Activated CD4-positive, alpha-beta T cell treated with anti-CD3 and anti-CD28 coated beads, Interleukin-10, Interleukin-2, amounts not matched to agents 100 ng/mL and 50 ng/mL, durations not matched to agents 16 hours and 8 hours (primary cell): ENCODE measurements at regions not wholly inside any gene's neighbourhood (a gene's known extent, or its start where the extent isn't known, plus 50 kb on each side); places are given as distances from the start of the nearest gene placed in this dataset.

Source experiments
- DNase-seq: peaks from one replicate; pipeline ENCODE4 v3.0.0-alpha.2; 2020

GRCh38 chr5:22970956-22971618 lies 117.9 kb upstream of the CDH12 start:
- no peak for DNase-seq

GRCh38 chr5:22970491-22970890 lies 117.3 kb upstream of the CDH12 start:
- DNase-seq: no peak

GRCh38 chr5:22968386-22968785 lies 115.2 kb upstream of the CDH12 start:
- no peak for DNase-seq

- no peak for DNase-seq
These were observed 112.8 kb upstream of the CDH12 start for GRCh38 chr5:22965960-22966359.

DNA sequence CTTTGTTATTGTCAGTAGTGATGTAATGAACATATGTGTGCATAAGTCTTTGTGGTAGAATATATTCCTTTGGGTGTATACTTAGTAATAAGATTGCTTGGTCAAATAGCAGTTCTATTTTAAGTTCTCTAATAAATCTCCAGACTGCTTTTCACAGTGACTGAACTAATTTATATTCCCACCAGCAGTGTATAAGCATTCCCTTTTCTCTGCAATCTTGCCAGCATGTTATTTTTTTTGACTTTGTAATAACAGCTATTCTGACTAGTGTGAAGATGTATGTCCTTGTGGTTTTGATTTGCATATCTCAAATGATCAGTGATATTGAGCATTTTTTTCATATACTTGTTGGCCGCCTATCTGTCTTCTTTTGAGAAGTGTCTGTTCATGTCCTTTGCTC lies 111.5 kb upstream of the CDH12 start:
- no peak for DNase-seq

GRCh38 chr5:22958462-22959262 lies 105.5 kb upstream of the CDH12 start:
- DNase-seq: no peak

GRCh38 chr5:22947921-22948320 lies 94.8 kb upstream of the CDH12 start:
- DNase-seq: no peak

- DNase-seq: no peak
These were observed 85.2 kb upstream of the CDH12 start for GRCh38 chr5:22938362-22938761.

GRCh38 chr5:22928821-22929482 lies 75.8 kb upstream of the CDH12 start:
- DNase-seq: no peak

GRCh38 chr5:22926574-22926973 lies 73.4 kb upstream of the CDH12 start:
- DNase-seq: no peak

DNA sequence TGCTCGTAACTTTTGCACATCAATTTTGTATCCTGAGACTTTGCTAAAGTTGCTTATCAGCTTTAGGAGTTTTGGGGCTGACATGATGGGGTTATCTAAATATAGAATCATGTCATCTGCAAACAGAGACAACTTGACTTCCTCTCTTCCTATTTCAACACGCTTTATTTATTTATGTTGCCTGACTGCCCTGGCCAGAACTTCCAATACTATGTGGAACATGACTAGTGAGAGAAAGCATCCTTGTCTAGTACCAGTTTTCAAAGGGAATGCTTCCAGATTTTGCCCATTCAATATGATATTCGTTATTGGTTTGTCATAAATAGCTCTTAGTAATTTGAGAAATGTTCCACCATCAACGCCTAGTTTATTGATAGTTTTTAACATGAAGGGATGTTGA lies 65.4 kb upstream of the CDH12 start:
- DNase-seq: no peak

- DNase-seq: no peak
These were observed 63.2 kb upstream of the CDH12 start for GRCh38 chr5:22916393-22916792.

- no peak for DNase-seq
These were observed 57.9 kb upstream of the CDH12 start for GRCh38 chr5:22911019-22911418.

- no peak for DNase-seq
These were observed 57.4 kb upstream of the CDH12 start for GRCh38 chr5:22910523-22910922.

DNA sequence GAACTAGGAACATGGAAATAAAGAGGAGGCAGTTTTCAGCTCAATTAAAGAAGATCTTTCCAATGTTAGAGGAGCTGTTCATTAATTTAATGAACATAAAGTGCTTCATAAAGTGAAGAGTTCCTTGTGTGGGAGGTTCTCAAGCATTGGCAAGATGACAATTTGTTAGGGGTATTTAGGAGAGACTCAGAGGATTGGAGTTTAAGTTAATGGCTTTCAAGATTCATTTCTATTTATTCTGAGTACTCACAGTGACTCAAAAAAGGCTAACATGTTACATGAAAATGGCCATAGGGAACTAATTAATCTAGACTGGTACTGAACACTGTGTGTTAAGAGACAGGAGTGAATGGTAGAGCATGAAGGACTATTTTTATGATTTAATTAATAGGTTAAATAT lies 55.4 kb upstream of the CDH12 start:
- no peak for DNase-seq

DNA sequence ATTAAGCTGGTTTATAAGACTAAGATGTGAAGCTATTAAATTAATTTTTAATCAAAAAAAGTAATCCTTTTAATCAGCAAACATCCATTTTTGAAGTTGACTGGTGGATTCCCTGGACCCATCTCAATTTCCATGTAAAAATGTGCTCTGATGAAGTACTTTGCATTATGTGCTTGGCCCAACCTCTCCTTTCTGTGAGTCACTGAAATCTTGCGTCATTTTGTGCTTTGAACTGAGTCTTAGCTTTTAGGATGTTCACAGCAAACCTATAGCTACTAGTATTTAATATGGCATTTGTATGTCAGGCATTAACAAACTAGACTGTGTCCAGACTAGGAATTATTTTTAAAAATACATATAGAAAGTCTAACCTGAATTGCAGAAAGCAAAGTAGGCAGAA lies 55.0 kb upstream of the CDH12 start:
- no peak for DNase-seq
